GF-D8 (cell line): ENCODE measurements at regions not wholly inside any gene's neighbourhood (a gene's known extent, or its start where the extent isn't known, plus 50 kb on each side); places are given as distances from the start of the nearest gene placed in this dataset.

Experiments used
- DNase-seq: peaks from one replicate; lab custom pipeline; 2025; lab: John Stamatoyannopoulos, UW

GRCh38 chr6:147757291-147757690, 248.8 kb downstream of the SAMD5 start:
- no peak for DNase-seq

DNA sequence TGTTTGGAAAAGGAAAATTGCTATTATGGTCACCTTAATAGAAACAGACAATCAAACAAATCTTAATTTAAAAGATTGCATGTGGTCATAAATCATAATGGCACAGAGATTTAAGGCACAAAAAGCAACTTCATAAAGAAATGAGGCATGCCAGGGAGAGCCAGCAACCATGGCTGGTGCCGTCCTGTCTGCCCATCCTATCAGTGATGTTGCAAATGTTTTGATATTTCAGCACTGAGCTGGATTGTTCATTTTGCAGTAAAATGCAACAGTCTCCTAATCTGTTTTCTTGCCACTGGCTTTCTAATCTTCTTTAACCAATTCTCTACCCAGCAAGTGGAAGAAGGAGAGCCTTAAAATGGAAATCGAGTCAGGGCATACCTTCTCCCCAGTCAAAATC, 249.8 kb downstream of the SAMD5 start:
- no peak for DNase-seq

- DNase-seq, result no peak
Observed at GRCh38 chr6:147759093-147759492, 250.6 kb downstream of the SAMD5 start.

GRCh38 chr6:147759536-147759935, 251.0 kb downstream of the SAMD5 start:
- DNase-seq, result no peak

- DNase-seq, result no peak
Observed at GRCh38 chr6:147765541-147765940, 257.1 kb downstream of the SAMD5 start.

GRCh38 chr6:147768969-147769368, 260.5 kb downstream of the SAMD5 start:
- DNase-seq, result no peak

DNA sequence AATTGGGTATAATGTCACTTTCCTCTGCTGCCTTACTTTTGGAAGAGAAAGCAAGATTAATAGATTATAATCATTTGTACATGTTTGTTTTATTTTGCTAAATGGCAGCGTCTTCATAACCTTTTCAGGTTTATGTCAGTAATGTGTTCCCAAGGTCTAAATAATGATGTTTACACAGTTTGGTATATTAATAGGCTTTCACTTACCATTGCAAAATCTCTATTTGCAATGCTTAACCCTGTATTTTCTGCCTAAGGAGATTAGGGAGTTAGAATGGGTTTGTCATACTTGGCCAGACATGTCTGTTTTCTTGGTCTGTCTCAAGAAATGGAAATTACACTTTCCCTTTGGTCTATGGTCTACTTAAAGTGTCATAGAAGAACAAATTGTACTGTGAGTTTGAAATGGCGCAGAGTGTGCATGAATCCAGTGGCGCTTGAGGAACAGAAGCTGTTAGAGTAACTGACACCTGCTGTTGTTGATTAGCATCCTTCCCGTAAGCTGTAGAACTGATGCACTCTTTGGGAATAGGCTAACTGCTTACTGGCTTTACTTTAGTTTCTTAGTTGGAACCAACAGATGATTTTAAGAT, 261.1 kb downstream of the SAMD5 start:
- DNase-seq, result no peak

DNA sequence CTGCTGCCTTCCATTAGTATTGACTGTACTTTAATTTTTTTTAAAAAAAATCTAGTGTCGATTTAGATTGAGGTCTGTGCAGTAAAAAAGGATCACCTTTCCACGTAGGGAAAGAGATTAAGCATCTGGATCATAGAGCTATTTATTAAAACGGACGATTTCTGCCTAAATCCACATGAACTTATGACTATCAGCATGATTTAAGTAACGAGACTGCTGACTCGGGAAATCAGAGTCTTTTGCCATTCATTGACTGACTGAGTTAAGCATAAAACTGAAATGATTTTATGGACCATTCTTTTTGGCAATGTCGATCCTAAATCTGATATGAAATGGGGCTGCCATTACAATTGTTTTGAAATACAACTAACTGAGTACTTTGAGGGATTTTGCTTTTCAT, 261.7 kb downstream of the SAMD5 start:
- DNase-seq, result no peak

DNA sequence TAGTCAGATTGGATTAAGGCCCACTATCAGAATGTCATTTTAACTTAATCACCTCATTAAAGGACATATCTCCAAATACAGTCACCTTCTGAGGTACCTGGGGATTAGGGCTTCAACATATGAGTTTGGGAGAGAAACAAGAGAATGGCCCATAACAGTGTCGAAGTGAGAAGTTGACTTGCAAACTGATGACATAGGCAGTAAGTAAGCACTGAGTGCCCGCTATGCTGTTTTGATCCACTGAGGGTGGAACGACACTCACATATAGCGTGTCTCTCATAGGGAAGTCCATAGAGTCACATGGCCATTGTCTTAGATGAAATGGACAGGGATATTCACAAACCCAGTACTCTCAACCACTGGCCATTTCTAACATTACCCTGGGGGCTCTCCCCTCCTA, 264.2 kb downstream of the SAMD5 start:
- DNase-seq, result no peak

- no peak for DNase-seq
Observed at GRCh38 chr6:147774856-147775255, 266.4 kb downstream of the SAMD5 start.

DNA sequence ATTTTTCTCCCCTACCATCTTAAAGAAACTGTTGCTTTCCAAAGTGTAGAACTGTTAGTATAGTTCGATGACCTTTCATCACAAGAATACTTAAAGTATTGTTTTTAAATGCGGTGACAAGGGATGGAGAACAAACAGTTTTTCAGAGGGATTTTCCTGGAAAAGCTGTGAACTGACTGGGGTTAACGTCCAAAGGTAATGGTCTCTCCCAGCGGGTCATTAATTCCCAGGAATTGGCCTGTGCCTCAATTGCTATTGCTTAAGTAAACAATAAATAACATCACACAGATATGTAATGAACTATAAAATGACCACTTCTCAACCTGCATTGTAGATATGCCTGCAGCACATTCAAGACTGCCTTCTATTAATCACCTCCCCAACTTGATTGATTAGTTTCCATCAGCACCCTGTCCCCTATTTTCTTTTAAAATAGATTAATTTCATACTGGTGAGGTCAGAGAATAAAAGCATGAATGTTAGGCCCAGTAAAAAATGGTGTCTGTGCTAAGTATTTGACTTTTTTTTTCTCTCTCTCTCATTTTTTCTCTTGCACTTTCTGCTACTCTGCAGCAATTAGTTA, 268.2 kb downstream of the SAMD5 start:
- no peak for DNase-seq

DNA sequence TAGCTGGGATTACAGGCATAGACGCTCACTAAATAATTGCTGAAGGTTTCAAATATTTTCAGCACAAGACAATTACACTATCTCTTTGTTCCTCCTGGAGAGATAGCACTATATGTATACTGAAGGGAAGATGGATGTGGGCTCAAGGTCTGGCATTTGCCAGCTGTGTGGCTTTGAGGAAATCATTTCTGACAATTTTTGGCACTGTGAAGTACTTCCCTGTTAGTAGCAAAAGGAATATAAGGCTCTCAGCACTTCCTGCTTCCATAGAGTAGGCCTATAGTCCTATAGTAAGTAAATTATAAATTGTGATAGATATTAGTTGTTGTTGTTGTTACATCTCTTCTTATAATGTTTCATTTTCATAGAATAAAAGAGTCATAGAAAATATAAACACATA, 271.1 kb downstream of the SAMD5 start:
- DNase-seq, result no peak

DNA sequence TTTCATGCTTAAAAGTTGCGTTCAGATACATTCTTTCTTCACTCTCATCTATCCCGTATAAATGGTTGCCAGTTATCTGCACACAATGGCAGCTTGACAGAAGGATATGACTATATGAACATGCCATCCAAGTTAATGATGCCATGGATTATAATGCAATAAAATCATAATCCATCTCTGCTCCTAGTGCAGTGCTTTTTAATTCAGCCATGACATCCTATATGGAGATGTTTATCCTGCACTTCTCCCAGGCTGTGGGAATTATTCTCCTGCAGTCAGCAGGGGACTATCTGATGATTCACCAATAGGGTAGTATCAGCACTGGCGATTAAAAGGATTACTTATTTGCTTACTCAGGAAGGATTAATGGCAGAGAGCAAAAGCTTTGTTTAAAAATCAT, 273.8 kb downstream of the SAMD5 start:
- no peak for DNase-seq

GRCh38 chr6:147784371-147784770, 275.9 kb downstream of the SAMD5 start:
- no peak for DNase-seq

GRCh38 chr6:147787417-147787816, 278.9 kb downstream of the SAMD5 start:
- no peak for DNase-seq

- no peak for DNase-seq
Observed at GRCh38 chr6:147789430-147789947, 281.0 kb downstream of the SAMD5 start.

DNA sequence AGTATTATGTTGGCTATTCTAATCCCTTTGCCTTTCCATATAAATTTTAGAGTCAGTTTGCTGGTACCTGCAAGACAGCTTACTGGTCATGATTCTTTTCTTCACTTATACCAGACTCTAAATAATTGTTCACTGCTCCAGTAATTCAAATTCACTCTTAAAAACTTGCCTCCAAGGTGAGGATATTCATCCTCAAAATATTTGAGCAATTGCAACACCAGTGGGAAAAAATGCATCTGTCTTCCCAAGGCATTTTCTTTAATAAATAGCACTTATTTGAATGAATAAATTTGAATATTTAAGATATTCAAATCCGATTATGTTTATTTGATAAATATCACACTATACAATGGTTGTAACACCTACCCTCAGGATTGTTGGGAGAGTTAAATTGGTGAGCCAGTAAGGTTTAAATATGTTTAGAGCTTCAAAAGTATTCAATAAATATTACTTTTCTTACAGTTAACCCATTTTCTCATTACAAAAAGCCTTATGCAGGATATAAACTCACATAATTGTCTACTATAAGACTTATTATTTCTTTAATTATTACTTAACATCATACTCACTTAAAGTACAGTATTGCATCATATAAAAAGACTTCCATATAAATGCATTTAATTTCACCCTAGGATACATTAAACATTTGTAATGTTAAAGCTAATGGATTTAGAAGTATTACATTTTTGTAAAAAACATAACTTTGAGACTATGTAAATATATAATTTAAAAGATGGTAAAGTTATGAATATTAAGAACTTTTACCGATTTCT, 285.6 kb downstream of the SAMD5 start:
- DNase-seq, result no peak

GRCh38 chr6:147802459-147802858, 294.0 kb downstream of the SAMD5 start:
- DNase-seq, result no peak

DNA sequence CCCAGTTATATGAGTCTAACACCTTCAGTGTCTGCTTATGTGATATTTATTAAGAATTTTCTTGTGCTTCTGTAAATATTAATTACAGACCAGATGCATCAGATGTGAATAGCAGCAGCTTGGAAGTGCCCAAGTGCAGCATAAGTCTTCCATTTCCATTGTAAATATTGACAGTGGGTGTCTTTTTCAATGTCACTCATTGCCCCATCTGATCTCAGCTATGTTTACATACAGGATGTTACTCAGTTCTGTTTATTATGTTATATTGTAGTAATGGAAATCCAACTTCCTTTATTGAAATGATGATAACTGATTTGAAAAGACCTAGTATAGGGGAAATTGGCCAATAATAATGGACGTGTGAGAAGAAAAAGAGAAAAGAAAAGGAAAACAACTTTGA, 296.7 kb downstream of the SAMD5 start:
- DNase-seq, result no peak

DNA sequence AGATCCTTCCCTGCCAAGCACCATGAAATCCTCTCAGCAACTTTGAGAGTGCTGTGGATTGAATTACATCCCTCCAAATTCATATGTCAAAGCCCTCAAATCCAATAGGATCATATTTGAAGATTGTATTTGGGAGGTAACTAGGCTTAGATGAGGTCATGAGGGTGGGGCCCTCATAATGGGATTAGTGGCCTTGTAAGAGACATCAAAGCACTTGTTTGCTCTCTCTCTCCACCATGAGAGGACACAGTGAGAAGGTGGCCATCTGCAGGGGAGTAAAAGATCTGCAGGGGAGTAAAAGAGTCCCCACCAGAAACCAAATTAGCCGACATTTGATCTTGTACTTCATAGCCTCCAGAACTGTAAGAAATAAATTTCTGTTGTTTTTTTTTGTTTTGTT, 298.2 kb downstream of the SAMD5 start:
- no peak for DNase-seq

DNA sequence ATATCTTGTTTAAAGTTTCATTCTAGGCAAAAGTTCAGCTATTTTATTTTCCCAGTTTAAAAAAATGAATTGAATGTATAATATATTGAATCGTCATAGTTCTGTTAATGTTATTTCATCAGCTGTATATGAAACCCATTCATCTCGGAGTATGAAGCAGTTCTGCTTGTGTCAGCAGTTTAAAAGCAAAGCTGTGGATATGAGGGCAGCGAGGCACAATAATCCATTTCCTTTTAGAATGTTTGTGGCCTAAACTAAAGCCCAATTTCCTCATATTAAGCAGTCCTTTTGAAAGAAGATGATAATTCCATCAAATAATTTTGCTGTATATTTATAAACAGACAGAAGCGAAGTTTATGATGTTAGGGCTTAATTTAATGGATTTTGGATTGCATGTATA, 300.1 kb downstream of the SAMD5 start:
- DNase-seq, result no peak

- DNase-seq, result no peak
Observed at GRCh38 chr6:147811913-147812629, 303.6 kb downstream of the SAMD5 start.
